Dedifferentiated amniotic fluid mesenchymal stem cell (primary cell): ENCODE measurements at regions not wholly inside any gene's neighbourhood (a gene's known extent, or its start where the extent isn't known, plus 50 kb on each side); places are given as distances from the start of the nearest gene placed in this dataset.
"Not testable (repeated sequence)": the region's sequence is repeated elsewhere in the genome, so short reads cannot be mapped to it uniquely, and the experiment has no call there.

ENCODE experiments used
- DNase-seq: peaks from one replicate; pipeline ENCODE4 v3.0.0-alpha.2; 2016; ENCODE audit errors: extremely low spot score

- no peak for DNase-seq
Measured at GRCh38 chr2:76257802-76258201, 547.1 kb upstream of the GCFC2 start.

- no peak for DNase-seq
Measured at GRCh38 chr2:76256458-76257088, 545.9 kb upstream of the GCFC2 start.

- no peak for DNase-seq
Measured at GRCh38 chr2:76252704-76253103, 542.0 kb upstream of the GCFC2 start.

GRCh38 chr2:76251342-76251741 is 540.6 kb upstream of the GCFC2 start:
- DNase-seq: no peak

GRCh38 chr2:76247006-76247405 is 536.3 kb upstream of the GCFC2 start:
- no peak for DNase-seq

- DNase-seq: no peak
Measured at GRCh38 chr2:76211991-76212985, 501.6 kb upstream of the GCFC2 start.

- DNase-seq: no peak
Measured at GRCh38 chr2:76210551-76210950, 499.8 kb upstream of the GCFC2 start.

- no peak for DNase-seq
Measured at GRCh38 chr2:76204048-76204447, 493.3 kb upstream of the GCFC2 start.

- no peak for DNase-seq
Measured at GRCh38 chr2:76202866-76203265, 492.2 kb upstream of the GCFC2 start.

GRCh38 chr2:76197842-76198448 is 487.2 kb upstream of the GCFC2 start:
- DNase-seq: peak; percentile 22

GRCh38 chr2:76197428-76197827 is 486.7 kb upstream of the GCFC2 start:
- no peak for DNase-seq

- no peak for DNase-seq
Measured at GRCh38 chr2:76194031-76194775, 483.5 kb upstream of the GCFC2 start.

- DNase-seq: no peak
Measured at GRCh38 chr2:76193089-76193488, 482.4 kb upstream of the GCFC2 start.

- no peak for DNase-seq
Measured at GRCh38 chr2:76188334-76189008, 477.8 kb upstream of the GCFC2 start.

GRCh38 chr2:76187415-76187814 is 476.7 kb upstream of the GCFC2 start:
- no peak for DNase-seq

- DNase-seq: no peak
Measured at GRCh38 chr2:76180676-76181075, 470.0 kb upstream of the GCFC2 start.

GRCh38 chr2:76178610-76179009 is 467.9 kb upstream of the GCFC2 start:
- DNase-seq: no peak

GRCh38 chr2:76175295-76175694 is 464.6 kb upstream of the GCFC2 start:
- DNase-seq: no peak

- DNase-seq: no peak
Measured at GRCh38 chr2:76174505-76174904, 463.8 kb upstream of the GCFC2 start.

GRCh38 chr2:76173206-76173605 is 462.5 kb upstream of the GCFC2 start:
- not testable (repeated sequence) for DNase-seq

GRCh38 chr2:76172154-76172595 is 461.5 kb upstream of the GCFC2 start:
- DNase-seq: not testable (repeated sequence)
